H1 (cell line): ENCODE measurements at regions not wholly inside any gene's neighbourhood (a gene's known extent, or its start where the extent isn't known, plus 50 kb on each side); places are given as distances from the start of the nearest gene placed in this dataset.

Source experiments
- EP300 ChIP-seq, 2 experiments: IDR thresholded peaks; 1 replicate in 1 of 2; 2 replicates in 1 of 2; pipeline ENCODE4 v1.6.1; 2011 to 2012; ENCODE audit warnings: low read depth in 2 of 2, low read length in 2 of 2, mild to moderate bottlenecking in 2 of 2, borderline replicate concordance in 1 of 2, inconsistent platforms in 1 of 2, moderate library complexity in 1 of 2
- SIN3A ChIP-seq, 2 experiments: IDR thresholded peaks in 1 of 2; conservative IDR thresholded peaks in 1 of 2; 2 replicates each; pipeline ENCODE4 v1.6.1; 2011 to 2012; ENCODE audit warnings: low read length in 2 of 2, improper control_type of control experiment in 1 of 2, low read depth in 1 of 2, mild to moderate bottlenecking in 1 of 2

- TF ChIP-seq SIN3A (conservative IDR thresholded peaks at IDR 0.05 in 1 of 2, IDR thresholded peaks at IDR 0.05 in 1 of 2; ENCODE audit: low read depth in 1 of 2, low read length in 2 of 2), result no peak
- TF ChIP-seq EP300 (IDR thresholded peaks at IDR 0.05; ENCODE audit: borderline replicate concordance in 1 of 2, low read depth in 2 of 2, low read length in 2 of 2), result no peak
Measured at GRCh38 chr11:38582756-38583155, 1984.7 kb upstream of the RAG2 start (continued).
